Fibroblast of lung (primary cell): ENCODE measurements at regions not wholly inside any gene's neighbourhood (a gene's known extent, or its start where the extent isn't known, plus 50 kb on each side); places are given as distances from the start of the nearest gene placed in this dataset.

ENCODE experiments used
- DNase-seq, 2 donors: peaks; one replicate each; pipeline versions ENCODE4 v3.0.0 to v3.0.0-alpha.2; 2010; ENCODE audit warnings: low read depth in 2 of 2
- H2AFZ ChIP-seq: 2 replicates; pipeline ENCODE4 v1.5.1; 2012; ENCODE audit warnings: low read length, control low read depth, inconsistent platforms
- H3K27ac ChIP-seq: 2 replicates; pipeline ENCODE4 v1.5.1; 2011; ENCODE audit warnings: low read length, control low read depth; ENCODE audit not compliant: insufficient read depth
- H3K27me3 ChIP-seq: 2 replicates; pipeline ENCODE4 v1.5.1; 2011; ENCODE audit warnings: mild to moderate bottlenecking, low read length; ENCODE audit not compliant: control insufficient read depth, insufficient read depth
- H3K36me3 ChIP-seq: 2 replicates; pipeline ENCODE4 v1.5.1; 2011; ENCODE audit warnings: low read length; ENCODE audit not compliant: control insufficient read depth, insufficient read depth
- H3K4me1 ChIP-seq: 2 replicates; pipeline ENCODE4 v1.5.1; 2011; ENCODE audit warnings: low read length; ENCODE audit not compliant: control insufficient read depth, insufficient read depth; ENCODE audit errors: extremely low read depth
- H3K4me2 ChIP-seq: 2 replicates; pipeline ENCODE4 v1.5.1; 2011; ENCODE audit warnings: low read length, control low read depth; ENCODE audit not compliant: insufficient read depth; ENCODE audit errors: extremely low read depth
- H3K4me3 ChIP-seq, 4 experiments: fragments of 200-600 bp in 1 of 4; sonication (generic) in 1 of 4; replicated peaks in 1 of 4; 2 replicates each; pipeline ENCODE4 v1.5.1; 2011 to 2016; ENCODE audit warnings: low read length in 4 of 4, low read depth in 3 of 4, mild to moderate bottlenecking in 3 of 4, control low read depth in 2 of 4, inconsistent platforms in 1 of 4, mixed read lengths in 1 of 4; ENCODE audit not compliant: insufficient read depth in 1 of 4; ENCODE audit errors: control extremely low read depth in 1 of 4
- H3K79me2 ChIP-seq: 2 replicates; pipeline ENCODE4 v1.5.1; 2012; ENCODE audit warnings: mild to moderate bottlenecking, low read length, inconsistent platforms; ENCODE audit not compliant: control insufficient read depth, insufficient read depth
- H3K9ac ChIP-seq: 2 replicates; pipeline ENCODE4 v1.5.1; 2011; ENCODE audit warnings: mild to moderate bottlenecking, low read length, control low read depth; ENCODE audit not compliant: insufficient read depth
- H3K9me3 ChIP-seq: 2 replicates; pipeline ENCODE4 v1.5.1; 2012; ENCODE audit warnings: low read depth, low read length; ENCODE audit not compliant: control insufficient read depth, insufficient read depth
- H4K20me1 ChIP-seq: 2 replicates; pipeline ENCODE4 v1.5.1; 2011; ENCODE audit warnings: low read length; ENCODE audit not compliant: control insufficient read depth, insufficient read depth; ENCODE audit errors: extremely low read depth
- CTCF ChIP-seq, 2 donors: IDR thresholded peaks in 1 of 2; conservative IDR thresholded peaks in 1 of 2; 1 replicate in 1 of 2; 2 replicates in 1 of 2; pipeline ENCODE4 v1.5.1; 2011 to 2012; ENCODE audit warnings: low read length in 2 of 2, control low read depth in 1 of 2, inconsistent platforms in 1 of 2, low read depth in 1 of 2, mild to moderate bottlenecking in 1 of 2
- EZH2 ChIP-seq: IDR thresholded peaks from 2 replicates; pipeline ENCODE4 v1.5.1; 2012; ENCODE audit warnings: low read length, control low read depth, mild to moderate bottlenecking; ENCODE audit errors: missing control alignments

DNA sequence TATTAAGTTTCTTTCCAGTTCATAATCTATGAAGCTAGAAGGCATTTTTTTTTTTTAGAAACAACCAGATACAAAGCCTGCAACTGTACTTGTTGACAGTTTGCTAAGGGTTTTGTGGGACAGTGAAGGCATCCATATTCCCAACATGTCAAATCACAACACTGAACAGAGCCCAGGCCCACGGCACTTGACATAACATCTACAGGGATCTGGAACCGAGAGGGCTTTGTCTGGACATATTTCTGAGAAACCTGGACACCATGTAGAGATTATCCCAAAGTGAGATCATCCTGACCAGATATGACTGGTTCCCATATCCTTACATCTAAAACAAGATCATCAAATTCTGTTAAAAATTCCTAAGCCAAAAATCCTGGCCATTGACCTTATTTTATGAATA is 336.3 kb downstream of the ACTL7B start:
- Histone ChIP-seq H3K27me3 (no peaks in the 10 kb centered on the region), H3K4me3 (no peak overlapping the region), H3K9ac (no peak overlapping the region), H3K4me2 (no peak overlapping the region), H3K4me1 (no peaks in the 10 kb centered on the region), H3K36me3 (no peaks in the 10 kb centered on the region), H3K9me3 (no peaks in the 10 kb centered on the region), H2AFZ (no peak overlapping the region), H3K27ac (no peak overlapping the region), H3K79me2 (no peaks in the 10 kb centered on the region), H4K20me1 (no peaks in the 10 kb centered on the region)
- DNase-seq = no peak
- no peak for TF ChIP-seq CTCF (conservative IDR thresholded peaks at IDR 0.05 in 1 of 2, IDR thresholded peaks at IDR 0.05 in 1 of 2; ENCODE audit: low read depth in 1 of 2, low read length in 2 of 2)
- no peak for TF ChIP-seq EZH2

DNA sequence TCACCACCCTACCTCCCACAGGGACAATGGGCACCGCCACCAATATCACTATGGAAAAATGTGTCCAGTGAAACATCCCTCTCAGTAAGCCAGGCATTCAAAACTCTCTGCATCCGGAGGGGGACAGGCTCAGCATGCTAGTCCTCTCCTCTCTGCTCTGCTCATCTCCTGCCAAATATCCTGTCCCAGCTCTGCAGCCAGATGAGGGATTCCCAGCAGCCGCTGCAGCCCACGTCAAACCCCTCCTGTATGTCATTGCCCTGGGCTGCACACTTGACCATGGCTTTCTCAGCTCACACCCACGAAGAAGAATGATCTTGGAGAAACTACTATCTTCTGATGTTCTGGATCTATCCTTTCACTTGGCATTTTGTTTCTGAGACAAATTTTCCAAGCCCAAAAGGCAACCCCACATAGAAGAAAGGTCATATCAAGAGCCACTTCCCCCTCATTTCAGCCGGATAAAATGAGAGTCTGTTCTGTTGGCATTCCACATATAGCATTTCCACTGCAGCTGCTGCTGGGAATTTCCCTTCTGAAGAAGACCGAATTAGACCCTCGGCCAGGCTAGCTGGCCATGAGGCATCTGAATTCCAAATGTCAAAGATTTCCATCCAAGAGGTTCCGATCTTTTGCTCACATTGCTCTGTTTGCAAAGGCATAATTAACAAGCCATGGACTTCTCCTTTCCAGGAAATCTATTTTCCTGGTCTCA is 338.0 kb downstream of the ACTL7B start:
- H3K27me3 ChIP-seq = no peaks in the 10 kb centered on the region
- TF ChIP-seq EZH2 (no peak), CTCF (conservative IDR thresholded peaks at IDR 0.05 in 1 of 2, IDR thresholded peaks at IDR 0.05 in 1 of 2; ENCODE audit: low read depth in 1 of 2, low read length in 2 of 2) (no peak)
- DNase-seq = no peak
- H2AFZ ChIP-seq = no peak overlapping the region
- no peaks in the 10 kb centered on the region for H3K79me2 ChIP-seq
- H3K27ac ChIP-seq = no peak overlapping the region
- H3K9me3 ChIP-seq = no peaks in the 10 kb centered on the region
- no peak overlapping the region for H3K9ac ChIP-seq
- no peaks in the 10 kb centered on the region for H3K4me1 ChIP-seq
- no peak overlapping the region for H3K4me2 ChIP-seq
- no peaks in the 10 kb centered on the region for H3K36me3 ChIP-seq
- H3K4me3 ChIP-seq = no peak overlapping the region
- H4K20me1 ChIP-seq = no peaks in the 10 kb centered on the region

GRCh38 chr9:108516391-108516790 is 339.4 kb downstream of the ACTL7B start:
- no peak overlapping the region for H3K4me2 ChIP-seq
- no peaks in the 10 kb centered on the region for H4K20me1 ChIP-seq
- TF ChIP-seq EZH2 (no peak), CTCF (conservative IDR thresholded peaks at IDR 0.05 in 1 of 2, IDR thresholded peaks at IDR 0.05 in 1 of 2; ENCODE audit: low read depth in 1 of 2, low read length in 2 of 2) (no peak)
- no peaks in the 10 kb centered on the region for H3K27me3 ChIP-seq
- H3K4me1 ChIP-seq = peaks cover 1% of the 10 kb centered on the region
- H3K79me2 ChIP-seq = no peaks in the 10 kb centered on the region
- H3K9ac ChIP-seq = no peak overlapping the region
- H3K36me3 ChIP-seq = no peaks in the 10 kb centered on the region
- no peak overlapping the region for H3K27ac ChIP-seq
- no peaks in the 10 kb centered on the region for H3K9me3 ChIP-seq
- no peak for DNase-seq
- H3K4me3 ChIP-seq = no peak overlapping the region
- H2AFZ ChIP-seq = no peak overlapping the region
